HepG2 (cell line): ENCODE measurements at regions not wholly inside any gene's neighbourhood (a gene's known extent, or its start where the extent isn't known, plus 50 kb on each side); places are given as distances from the start of the nearest gene placed in this dataset.

ENCODE experiments used
- ATAD3A ChIP-seq: sonication (generic); formaldehyde crosslinking; IDR thresholded peaks from 2 replicates; pipeline ENCODE4 v1.4.0; 2020; ENCODE audit warnings: missing genetic modification reagents
- FOXK1 ChIP-seq: sonication (generic); formaldehyde crosslinking; IDR thresholded peaks from 2 replicates; pipeline ENCODE4 v1.4.0; 2020; ENCODE audit warnings: low read depth, missing genetic modification reagents, borderline replicate concordance
- FOXO1 ChIP-seq: sonication (generic); formaldehyde crosslinking; IDR thresholded peaks from 2 replicates; pipeline ENCODE4 v1.4.0; 2020; ENCODE audit warnings: missing genetic modification reagents
- HDAC6 ChIP-seq: fragments of 200-600 bp; sonication (generic); IDR thresholded peaks from 2 replicates; pipeline ENCODE4 v1.7.0; 2017; ENCODE audit warnings: mild to moderate bottlenecking, antibody characterized with exemption, low read length, low read depth
- KMT2A ChIP-seq: sonication (generic); formaldehyde crosslinking; IDR thresholded peaks from 2 replicates; pipeline ENCODE4 v1.4.0; 2020; ENCODE audit warnings: missing genetic modification reagents
- MYNN ChIP-seq: sonication (generic); formaldehyde crosslinking; IDR thresholded peaks from 2 replicates; pipeline ENCODE4 v1.4.0; 2020; ENCODE audit warnings: mild to moderate bottlenecking, low read depth, missing genetic modification reagents
- NAIF1 ChIP-seq: sonication (generic); formaldehyde crosslinking; IDR thresholded peaks from 2 replicates; pipeline ENCODE4 v1.5.0; 2020; ENCODE audit warnings: mild to moderate bottlenecking, missing genetic modification reagents, borderline replicate concordance
- NFIB ChIP-seq: sonication (generic); formaldehyde crosslinking; IDR thresholded peaks from 2 replicates; pipeline ENCODE4 v1.9.0; 2021; ENCODE audit warnings: missing genetic modification reagents, mild to moderate bottlenecking, borderline replicate concordance
- PHF5A ChIP-seq: IDR thresholded peaks from one replicate; pipeline ENCODE4 v1.6.1; 2018; ENCODE audit warnings: low read depth, missing genetic modification reagents; ENCODE audit not compliant: unreplicated experiment
- RAD51 ChIP-seq: fragments of 450-650 bp; IDR thresholded peaks from 2 replicates; pipeline ENCODE4 v1.6.1; 2016; ENCODE audit warnings: borderline replicate concordance
- RBM39 ChIP-seq: fragments of 200-400 bp; formaldehyde crosslinking; IDR thresholded peaks from one replicate; pipeline ENCODE4 v1.6.1; 2018; ENCODE audit warnings: antibody characterized with exemption, mild to moderate bottlenecking, low read depth, low read length; ENCODE audit not compliant: poor library complexity, severe bottlenecking
- TOE1 ChIP-seq: sonication (generic); formaldehyde crosslinking; IDR thresholded peaks from 2 replicates; pipeline ENCODE4 v1.4.0; 2020; ENCODE audit warnings: mild to moderate bottlenecking, missing genetic modification reagents
- ZFP82 ChIP-seq: sonication (generic); formaldehyde crosslinking; IDR thresholded peaks from 2 replicates; pipeline ENCODE4 v1.5.1; 2020; ENCODE audit warnings: mild to moderate bottlenecking, missing genetic modification reagents, borderline replicate concordance
- ZKSCAN1 ChIP-seq: fragments of 150-350 bp; IDR thresholded peaks from 2 replicates; pipeline ENCODE4 v1.6.1; 2014; ENCODE audit warnings: low read length
- ZNF224 ChIP-seq: sonication (generic); formaldehyde crosslinking; IDR thresholded peaks from 2 replicates; pipeline ENCODE4 v1.5.0; 2020; ENCODE audit warnings: mild to moderate bottlenecking, missing genetic modification reagents
- ZNF557 ChIP-seq: sonication (generic); formaldehyde crosslinking; IDR thresholded peaks from 2 replicates; pipeline ENCODE4 v1.4.0; 2020; ENCODE audit warnings: missing genetic modification reagents
- TF ChIP-seq, protein P1 (sequence below): sonication (generic); formaldehyde crosslinking; IDR thresholded peaks from 2 replicates; pipeline ENCODE4 v1.5.0; 2020; ENCODE audit warnings: missing genetic modification reagents
- TF ChIP-seq, protein P2 (sequence below): sonication (generic); formaldehyde crosslinking; IDR thresholded peaks from 2 replicates; pipeline ENCODE4 v1.4.0; 2020; ENCODE audit warnings: mild to moderate bottlenecking, missing genetic modification reagents
- TF ChIP-seq, protein P3 (sequence below): sonication (generic); formaldehyde crosslinking; IDR thresholded peaks from 2 replicates; pipeline ENCODE4 v1.4.0; 2020; ENCODE audit warnings: low read depth, mild to moderate bottlenecking, missing genetic modification reagents

DNA sequence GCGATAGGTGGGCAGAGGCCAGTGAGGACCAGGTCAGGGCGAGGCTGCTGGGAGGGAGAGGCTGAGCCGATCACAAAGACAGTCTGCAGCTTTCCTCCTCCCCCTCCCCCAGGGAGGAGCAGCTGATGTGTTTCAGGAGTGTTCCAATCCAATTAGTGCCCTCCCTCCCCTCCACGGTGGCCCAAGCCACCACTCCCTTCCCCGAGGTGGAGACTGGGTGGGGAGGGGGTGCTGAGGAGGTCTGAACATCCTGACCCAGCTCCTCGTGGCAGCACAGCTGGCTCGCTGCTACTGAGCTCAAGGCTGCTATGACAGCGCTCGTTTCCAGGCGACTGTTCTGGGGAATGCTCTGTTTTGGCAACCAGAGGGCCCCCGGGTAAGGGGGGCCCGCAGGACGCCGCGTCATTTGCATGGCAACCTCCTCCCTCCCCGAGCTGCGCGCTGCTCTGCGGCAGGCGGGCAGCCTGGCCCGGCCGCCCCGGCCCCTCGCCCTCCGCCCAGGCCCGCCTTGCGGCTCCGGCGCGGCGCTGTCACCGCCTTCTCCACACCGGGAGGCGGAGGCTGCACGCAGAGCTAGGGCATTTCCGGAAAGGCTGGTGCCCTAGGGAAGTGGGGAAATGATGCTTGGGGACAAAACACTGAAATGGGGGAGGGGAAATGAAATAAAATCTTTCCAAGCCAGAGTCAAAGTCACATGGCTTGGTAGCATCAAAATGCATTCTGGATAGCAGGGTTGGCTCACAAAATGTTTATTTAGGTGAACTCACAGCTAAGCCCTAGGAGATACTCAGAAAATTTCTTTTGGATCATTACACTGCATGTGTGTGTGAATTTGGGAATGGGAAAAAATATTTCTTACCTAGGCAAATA is 67.4 kb upstream of the PIM1 start (continued):
- TF ChIP-seq ZNF224 (CRISPR knock-in tag) (no peak), ZFP82 (CRISPR knock-in tag) (peak; percentile 93; the same call in 1 of the 2 replicates), ZNF557 (no peak), TOE1 (CRISPR knock-in tag) (no peak), ZKSCAN1 (no peak), ATAD3A (CRISPR knock-in tag) (no peak), NFIB (CRISPR knock-in tag) (no peak), MYNN (CRISPR knock-in tag) (no peak), NAIF1 (CRISPR knock-in tag) (no peak; the same call in 1 of the 2 replicates), RBM39 (no peak), HDAC6 (no peak; the same call in 1 of the 2 replicates), RAD51 (no peak), FOXO1 (CRISPR knock-in tag) (peak; percentile 65; the same call in 1 of the 2 replicates), PHF5A (CRISPR knock-in tag) (no peak), KMT2A (CRISPR knock-in tag) (no peak; the same call in 1 of the 2 replicates), FOXK1 (no peak)
- TF ChIP-seq, protein P1, sequence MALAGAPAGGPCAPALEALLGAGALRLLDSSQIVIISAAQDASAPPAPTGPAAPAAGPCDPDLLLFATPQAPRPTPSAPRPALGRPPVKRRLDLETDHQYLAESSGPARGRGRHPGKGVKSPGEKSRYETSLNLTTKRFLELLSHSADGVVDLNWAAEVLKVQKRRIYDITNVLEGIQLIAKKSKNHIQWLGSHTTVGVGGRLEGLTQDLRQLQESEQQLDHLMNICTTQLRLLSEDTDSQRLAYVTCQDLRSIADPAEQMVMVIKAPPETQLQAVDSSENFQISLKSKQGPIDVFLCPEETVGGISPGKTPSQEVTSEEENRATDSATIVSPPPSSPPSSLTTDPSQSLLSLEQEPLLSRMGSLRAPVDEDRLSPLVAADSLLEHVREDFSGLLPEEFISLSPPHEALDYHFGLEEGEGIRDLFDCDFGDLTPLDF (CRISPR knock-in tag), result no peak
- TF ChIP-seq, protein P2, sequence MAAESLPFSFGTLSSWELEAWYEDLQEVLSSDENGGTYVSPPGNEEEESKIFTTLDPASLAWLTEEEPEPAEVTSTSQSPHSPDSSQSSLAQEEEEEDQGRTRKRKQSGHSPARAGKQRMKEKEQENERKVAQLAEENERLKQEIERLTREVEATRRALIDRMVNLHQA, result no peak
- TF ChIP-seq, protein P3, sequence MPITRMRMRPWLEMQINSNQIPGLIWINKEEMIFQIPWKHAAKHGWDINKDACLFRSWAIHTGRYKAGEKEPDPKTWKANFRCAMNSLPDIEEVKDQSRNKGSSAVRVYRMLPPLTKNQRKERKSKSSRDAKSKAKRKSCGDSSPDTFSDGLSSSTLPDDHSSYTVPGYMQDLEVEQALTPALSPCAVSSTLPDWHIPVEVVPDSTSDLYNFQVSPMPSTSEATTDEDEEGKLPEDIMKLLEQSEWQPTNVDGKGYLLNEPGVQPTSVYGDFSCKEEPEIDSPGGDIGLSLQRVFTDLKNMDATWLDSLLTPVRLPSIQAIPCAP (CRISPR knock-in tag), result 0 out of 2 replicates have a peak, but pooled peaks have one; percentile 32
